ENCODE measurements at regions not wholly inside any gene's neighbourhood (a gene's known extent, or its start where the extent isn't known, plus 50 kb on each side); places are given as distances from the start of the nearest gene placed in this dataset.
"Not testable (repeated sequence)": the region's sequence is repeated elsewhere in the genome, so short reads cannot be mapped to it uniquely, and the experiment has no call there.

- DNase-seq (ENCODE audit: low spot score) (no peak), FAIRE-seq (no peak)
Measured at GRCh38 chr13:81020010-81020409, 679.1 kb upstream of the SPRY2 start.

- no peak for FAIRE-seq
Measured at GRCh38 chr13:81018936-81019335, 678.0 kb upstream of the SPRY2 start.

GRCh38 chr13:81017513-81018152 is 676.7 kb upstream of the SPRY2 start:
- FAIRE-seq (peak; percentile 61), DNase-seq (ENCODE audit: low spot score) (peak; percentile 24)

More at GRCh38 chr13:81018936-81019335, 678.0 kb upstream of the SPRY2 start:
- no peak for DNase-seq (ENCODE audit: low spot score)

- FAIRE-seq (no peak), DNase-seq (ENCODE audit: low spot score) (no peak)
Measured at GRCh38 chr13:81012031-81012430, 671.1 kb upstream of the SPRY2 start.

DNA sequence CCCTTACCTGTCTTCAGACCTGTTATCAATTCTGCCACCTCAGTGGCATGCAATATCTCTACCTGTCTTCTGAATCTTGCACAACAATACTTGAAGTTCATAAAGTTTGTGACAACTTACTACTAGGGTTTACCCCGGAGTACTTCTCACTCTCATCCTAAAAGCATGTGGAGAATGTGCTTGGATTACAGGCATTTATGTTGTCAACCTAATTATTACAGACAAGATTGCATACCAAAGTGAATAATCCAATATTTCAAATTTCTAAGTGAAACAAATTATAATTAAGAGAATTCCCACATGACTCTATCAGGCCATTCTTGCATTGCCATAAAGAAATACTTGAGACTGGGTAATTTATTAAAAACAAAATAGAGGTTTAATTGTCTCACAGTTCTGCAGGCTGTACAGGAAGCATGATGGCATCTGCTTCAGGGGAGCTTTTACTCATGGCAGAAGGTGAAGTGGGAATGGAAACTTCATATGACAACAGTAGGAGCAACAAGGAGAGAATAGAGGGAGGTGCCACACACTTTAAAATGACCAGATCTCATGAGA is 661.0 kb upstream of the SPRY2 start:
- DNase-seq (ENCODE audit: low spot score) = no peak
- no peak for FAIRE-seq

GRCh38 chr13:80998603-80999002 is 657.7 kb upstream of the SPRY2 start:
- not testable (repeated sequence) for FAIRE-seq; DNase-seq (ENCODE audit: low spot score)

DNA sequence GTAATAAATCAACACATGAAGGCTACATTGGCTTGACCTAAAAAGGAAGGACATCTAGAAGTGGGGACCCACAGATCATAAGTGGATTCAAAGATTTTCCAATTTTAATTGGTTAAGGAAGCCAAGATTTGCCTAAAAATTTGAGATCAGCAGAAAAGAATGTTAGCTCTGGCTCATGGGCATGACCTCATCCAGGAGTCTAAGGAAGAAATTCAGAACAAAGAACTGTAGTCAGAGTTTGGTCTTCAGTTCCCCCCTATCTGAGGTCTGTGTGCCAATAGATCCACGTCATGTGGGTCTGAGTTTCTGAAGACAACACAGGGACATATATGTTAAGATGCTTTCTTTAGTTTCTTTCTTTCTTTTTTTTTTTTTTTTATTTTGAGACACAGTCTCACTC is 648.8 kb upstream of the SPRY2 start:
- no peak for DNase-seq (ENCODE audit: low spot score)
- FAIRE-seq = no peak

DNA sequence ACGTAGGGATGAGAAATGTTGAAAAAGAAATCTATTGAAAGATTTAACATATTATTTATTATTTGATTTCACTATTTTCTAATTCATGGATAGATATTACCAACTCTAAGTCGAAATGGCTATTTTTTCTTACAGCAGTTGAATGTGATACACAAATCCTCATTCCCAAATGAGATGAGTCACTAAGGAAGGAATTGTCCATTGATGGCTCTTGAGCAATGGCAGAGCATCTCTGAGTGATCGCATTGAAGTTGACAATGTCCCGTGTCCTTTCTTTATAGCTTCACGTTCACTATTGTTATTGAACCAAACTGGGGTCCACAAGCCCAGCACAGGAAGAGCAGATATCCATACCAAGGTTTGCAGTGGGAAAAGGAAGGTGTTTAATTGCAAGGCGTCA is 648.3 kb upstream of the SPRY2 start:
- no peak for DNase-seq (ENCODE audit: low spot score)
- no peak for FAIRE-seq

GRCh38 chr13:80988391-80989151 is 647.6 kb upstream of the SPRY2 start:
- FAIRE-seq (no peak), DNase-seq (ENCODE audit: low spot score) (no peak)

- DNase-seq (ENCODE audit: low spot score) (peak; percentile 39), FAIRE-seq (peak; percentile 66)
Measured at GRCh38 chr13:80979035-80979641, 638.2 kb upstream of the SPRY2 start.

- no peak for FAIRE-seq
- no peak for DNase-seq (ENCODE audit: low spot score)
Measured at GRCh38 chr13:80977168-80977567, 636.2 kb upstream of the SPRY2 start.

DNA sequence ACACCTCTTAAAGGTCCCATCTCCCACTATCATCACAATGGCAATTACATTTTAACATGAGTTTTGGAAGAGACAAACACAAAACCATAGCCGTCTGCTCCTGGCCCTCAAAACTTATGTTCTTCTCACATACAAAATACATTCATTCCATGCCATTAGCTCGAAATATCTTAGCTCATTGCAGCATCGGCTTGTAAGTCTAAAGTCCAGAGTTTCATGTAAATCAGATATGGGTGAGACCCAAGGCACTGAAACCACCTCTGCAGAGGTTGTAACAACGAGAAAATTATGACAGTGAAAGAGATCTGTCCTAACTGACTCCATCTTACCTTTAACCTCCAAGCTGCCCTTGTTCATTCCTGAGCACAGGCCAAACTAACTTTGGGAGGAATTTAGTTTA is 635.0 kb upstream of the SPRY2 start:
- DNase-seq (ENCODE audit: low spot score) = no peak
- FAIRE-seq = no peak

GRCh38 chr13:80973721-80974120 is 632.8 kb upstream of the SPRY2 start:
- FAIRE-seq (no peak), DNase-seq (ENCODE audit: low spot score) (no peak)

DNA sequence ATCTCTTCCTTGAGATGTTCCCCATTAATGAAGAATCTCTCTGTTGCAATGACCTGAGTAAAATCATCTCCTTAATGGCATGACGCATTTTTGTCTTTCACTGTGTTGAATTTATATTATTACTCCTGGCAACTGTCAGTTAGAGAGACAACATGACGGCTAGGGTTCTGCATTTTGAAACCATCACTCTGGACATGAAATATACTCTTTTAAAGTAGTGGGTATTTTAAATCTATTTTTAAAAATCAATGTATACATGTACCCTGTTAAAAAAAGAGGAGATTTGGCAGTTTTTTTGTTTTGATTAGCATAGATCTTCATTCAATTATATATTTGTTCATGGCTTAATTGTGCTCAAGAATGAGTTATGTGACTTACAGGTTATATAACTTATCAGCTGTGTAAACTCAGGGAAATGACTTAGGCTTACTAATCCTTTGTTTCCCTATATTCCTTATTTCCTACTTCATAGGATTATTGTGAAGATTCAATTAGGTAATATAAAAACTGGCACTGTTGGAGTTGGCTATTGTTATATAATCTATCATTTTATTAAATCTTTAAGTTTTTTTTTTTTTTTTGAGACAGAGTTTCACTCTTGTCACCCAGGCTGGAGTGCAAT is 632.0 kb upstream of the SPRY2 start:
- FAIRE-seq = no peak
- DNase-seq (ENCODE audit: low spot score) = no peak

DNA sequence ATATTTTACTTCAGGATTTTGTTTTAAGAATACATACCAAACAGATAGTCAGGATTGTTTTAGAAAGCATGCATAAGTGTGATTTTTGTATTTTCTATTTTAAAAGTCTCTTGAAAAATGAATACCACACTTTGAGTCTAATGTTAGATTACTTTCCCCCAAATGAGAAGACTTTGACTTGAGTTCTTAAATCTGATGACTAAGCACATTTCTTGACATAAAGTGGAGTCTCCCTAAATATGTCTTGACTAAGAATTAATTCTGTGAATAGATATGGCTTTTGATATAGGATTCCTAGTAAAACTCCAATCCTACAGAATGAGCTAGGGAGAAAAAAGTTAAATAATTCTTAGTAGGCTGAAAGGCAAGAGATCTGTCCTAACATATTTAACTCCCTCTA is 624.2 kb upstream of the SPRY2 start:
- no peak for DNase-seq (ENCODE audit: low spot score)
- no peak for FAIRE-seq

GRCh38 chr13:80962855-80963254 is 621.9 kb upstream of the SPRY2 start:
- DNase-seq (ENCODE audit: low spot score) (no peak), FAIRE-seq (no peak)

DNA sequence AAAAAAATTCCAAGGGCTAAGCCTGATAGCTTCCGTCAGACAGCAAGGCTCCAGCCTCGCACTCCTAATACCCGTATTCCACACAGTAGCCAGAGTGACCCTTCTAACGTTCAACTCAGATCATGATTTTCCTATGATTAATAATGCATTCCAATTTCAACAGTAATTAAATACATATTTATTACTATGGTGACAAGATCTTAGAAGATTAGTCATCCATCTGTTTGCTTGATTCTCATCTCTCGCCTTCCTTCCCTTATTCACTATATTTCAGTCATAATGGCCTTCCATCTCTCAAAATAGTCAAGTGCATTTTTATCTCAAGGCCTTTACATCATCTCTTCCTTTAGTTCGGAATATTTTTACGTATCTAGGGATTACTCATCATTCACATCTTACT is 621.2 kb upstream of the SPRY2 start:
- DNase-seq (ENCODE audit: low spot score) = no peak
- no peak for FAIRE-seq

GRCh38 chr13:80957019-80957655 is 616.2 kb upstream of the SPRY2 start:
- no peak for FAIRE-seq
- no peak for DNase-seq (ENCODE audit: low spot score)

- DNase-seq (ENCODE audit: low spot score) (no peak), FAIRE-seq (no peak)
Measured at GRCh38 chr13:80955501-80955900, 614.6 kb upstream of the SPRY2 start.

- FAIRE-seq = no peak
- DNase-seq (ENCODE audit: low spot score) = no peak
Measured at GRCh38 chr13:80952158-80952557, 611.2 kb upstream of the SPRY2 start.

DNA sequence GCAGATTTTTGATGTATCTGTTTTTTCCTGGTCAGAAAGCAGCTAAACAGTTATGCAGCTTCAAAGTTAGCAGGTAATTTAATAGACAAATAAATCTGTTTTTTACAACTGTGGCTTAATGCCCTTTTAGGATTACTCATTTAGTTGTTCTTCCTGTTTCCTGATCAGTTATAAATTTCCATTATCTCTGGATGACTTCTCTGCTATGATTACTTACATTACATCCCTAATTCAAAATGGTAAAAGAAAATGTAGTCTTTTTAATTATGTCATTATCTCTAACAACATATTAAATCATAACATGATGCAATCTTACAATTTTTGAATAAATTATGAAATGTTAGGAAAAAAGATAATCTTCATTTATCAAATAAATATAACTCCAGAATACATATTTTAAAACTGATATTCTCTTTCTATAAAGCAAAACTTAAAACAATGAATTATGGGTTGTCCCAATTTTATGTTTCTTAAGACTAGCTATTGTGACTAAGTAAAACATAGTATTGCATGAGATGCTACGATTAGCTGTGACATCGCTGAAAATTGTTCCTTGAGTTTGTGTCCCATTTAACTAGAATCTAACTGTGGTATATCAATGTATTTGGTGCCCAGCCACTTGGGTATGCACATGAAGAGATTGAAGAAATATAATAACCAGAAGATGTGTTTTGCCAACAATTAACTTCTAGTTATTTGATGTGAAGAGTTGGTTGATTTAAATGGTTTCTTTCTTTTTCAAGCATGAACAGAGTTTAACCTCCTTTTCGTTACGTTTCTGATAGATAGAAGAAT is 605.3 kb upstream of the SPRY2 start:
- no peak for DNase-seq (ENCODE audit: low spot score)
- no peak for FAIRE-seq
